ENCODE measurements at regions not wholly inside any gene's neighbourhood (a gene's known extent, or its start where the extent isn't known, plus 50 kb on each side); places are given as distances from the start of the nearest gene placed in this dataset.

GRCh38 chr10:10803278-10803677, 214.4 kb upstream of the CELF2 start:
- H2AFZ ChIP-seq: no peak overlapping the region
- DNase-seq (ENCODE audit: low spot score): no peak
- no peak overlapping the region for H3K4me2 ChIP-seq
- 67% methylated on average over 1 of the region's 1 CpG for WGBS (ENCODE audit: low lambda C conversion rate, missing lambda C conversion rate)
- no peaks in the 10 kb centered on the region for H3K9me2 ChIP-seq (replicated peaks; ENCODE audit: insufficient read depth)
- H3K27me3 ChIP-seq: no peaks in the 10 kb centered on the region
- H3K4me3 ChIP-seq: no peak overlapping the region
- H3K4me1 ChIP-seq (ENCODE audit: insufficient read depth): peaks cover 15% of the 10 kb centered on the region
- no peaks in the 10 kb centered on the region for H3K79me2 ChIP-seq
- H4K20me1 ChIP-seq (ENCODE audit: insufficient read depth, poor library complexity, severe bottlenecking): no peaks in the 10 kb centered on the region
- TF ChIP-seq CTCF (IDR thresholded peaks at IDR 0.05; ENCODE audit: poor library complexity) (no peak), EZH2 (IDR thresholded peaks at IDR 0.05; ENCODE audit: borderline replicate concordance) (no peak), EZH2phosphoT487 (IDR thresholded peaks at IDR 0.05; ENCODE audit: low read depth, severe bottlenecking, unreplicated experiment) (no peak)
- no peaks in the 10 kb centered on the region for H3K9me3 ChIP-seq (ENCODE audit: low read depth)
- no peak overlapping the region for H3K27ac ChIP-seq
- H3K36me3 ChIP-seq (replicated peaks; ENCODE audit: insufficient read depth, low read depth): no peaks in the 10 kb centered on the region

GRCh38 chr10:10804061-10804460, 213.6 kb upstream of the CELF2 start:
- H3K4me3 ChIP-seq: no peak overlapping the region
- H3K27me3 ChIP-seq: no peaks in the 10 kb centered on the region
- TF ChIP-seq EZH2 (IDR thresholded peaks at IDR 0.05; ENCODE audit: borderline replicate concordance) (no peak), EZH2phosphoT487 (IDR thresholded peaks at IDR 0.05; ENCODE audit: low read depth, severe bottlenecking, unreplicated experiment) (no peak), CTCF (IDR thresholded peaks at IDR 0.05; ENCODE audit: poor library complexity) (no peak)
- no peaks in the 10 kb centered on the region for H3K36me3 ChIP-seq (replicated peaks; ENCODE audit: insufficient read depth, low read depth)
- H3K4me2 ChIP-seq: no peak overlapping the region
- peak overlapping the region; percentile 88 for H3K27ac ChIP-seq
- H3K9me2 ChIP-seq (replicated peaks; ENCODE audit: insufficient read depth): no peaks in the 10 kb centered on the region
- no peak for DNase-seq (ENCODE audit: low spot score)
- no peaks in the 10 kb centered on the region for H3K79me2 ChIP-seq
- H3K9me3 ChIP-seq (ENCODE audit: low read depth): no peaks in the 10 kb centered on the region
- no peaks in the 10 kb centered on the region for H4K20me1 ChIP-seq (ENCODE audit: insufficient read depth, poor library complexity, severe bottlenecking)
- H3K4me1 ChIP-seq (ENCODE audit: insufficient read depth): peaks cover 9% of the 10 kb centered on the region
- H2AFZ ChIP-seq: no peak overlapping the region

GRCh38 chr10:10804998-10805740, 212.5 kb upstream of the CELF2 start:
- peak; percentile 41 for DNase-seq (ENCODE audit: low spot score)
- no peaks in the 10 kb centered on the region for H3K27me3 ChIP-seq
- H3K27ac ChIP-seq: peak overlapping the region; percentile 88
- H2AFZ ChIP-seq: no peak overlapping the region
- H3K9me3 ChIP-seq (ENCODE audit: low read depth): no peaks in the 10 kb centered on the region
- no peak overlapping the region for H3K4me3 ChIP-seq
- H3K79me2 ChIP-seq: no peaks in the 10 kb centered on the region
- H3K4me1 ChIP-seq (ENCODE audit: insufficient read depth): peaks cover 9% of the 10 kb centered on the region
- no peak overlapping the region for H3K4me2 ChIP-seq
- H4K20me1 ChIP-seq (ENCODE audit: insufficient read depth, poor library complexity, severe bottlenecking): no peaks in the 10 kb centered on the region
- no peaks in the 10 kb centered on the region for H3K36me3 ChIP-seq (replicated peaks; ENCODE audit: insufficient read depth, low read depth)
- TF ChIP-seq EZH2phosphoT487 (IDR thresholded peaks at IDR 0.05; ENCODE audit: low read depth, severe bottlenecking, unreplicated experiment) (no peak), EZH2 (IDR thresholded peaks at IDR 0.05; ENCODE audit: borderline replicate concordance) (no peak), CTCF (IDR thresholded peaks at IDR 0.05; ENCODE audit: poor library complexity) (no peak)
- H3K9me2 ChIP-seq (replicated peaks; ENCODE audit: insufficient read depth): no peaks in the 10 kb centered on the region
- 62% methylated on average over 7 of the region's 7 CpGs for WGBS (ENCODE audit: low lambda C conversion rate, missing lambda C conversion rate)
